Chondrocyte (in vitro differentiated cells): ENCODE measurements at regions not wholly inside any gene's neighbourhood (a gene's known extent, or its start where the extent isn't known, plus 50 kb on each side); places are given as distances from the start of the nearest gene placed in this dataset.

Experiments used
- DNase-seq: peaks from one replicate; pipeline ENCODE4 v3.0.0; 2021; ENCODE audit warnings: mixed read lengths, low spot score
- H3K27ac Mint-ChIP-seq: one replicate; pipeline ENCODE4 v1.8.0; 2021; ENCODE audit warnings: mild to moderate bottlenecking, moderate library complexity, mixed read lengths; ENCODE audit not compliant: unreplicated experiment
- H3K27me3 Mint-ChIP-seq: 2 replicates; pipeline ENCODE4 v1.8.0; 2021; ENCODE audit warnings: low read depth, mixed read lengths
- H3K36me3 Mint-ChIP-seq: 2 replicates; pipeline ENCODE4 v1.8.0; 2021; ENCODE audit warnings: low read depth, mixed read lengths
- H3K4me1 Mint-ChIP-seq: 2 replicates; pipeline ENCODE4 v1.8.0; 2021; ENCODE audit warnings: low read depth, mild to moderate bottlenecking, mixed read lengths
- H3K4me3 Mint-ChIP-seq: one replicate; pipeline ENCODE4 v1.8.0; 2021; ENCODE audit warnings: mild to moderate bottlenecking, moderate library complexity, mixed read lengths; ENCODE audit not compliant: unreplicated experiment
- H3K9me3 Mint-ChIP-seq: 2 replicates; pipeline ENCODE4 v1.8.0; 2021; ENCODE audit warnings: low read depth, mixed read lengths
- CTCF ChIP-seq: fragments of 200-600 bp; sonication (generic); IDR thresholded peaks from 2 replicates; pipeline ENCODE4 v1.5.0; 2021; ENCODE audit warnings: antibody characterized with exemption, mild to moderate bottlenecking, moderate library complexity

GRCh38 chr20:18986895-18987580 lies 173.5 kb downstream of the SCP2D1 start:
- TF ChIP-seq CTCF = no peak
- Mint-ChIP-seq H3K27ac (no peak overlapping the region), H3K9me3 (no peaks in the 10 kb centered on the region), H3K36me3 (no peaks in the 10 kb centered on the region), H3K4me1 (no peaks in the 10 kb centered on the region), H3K27me3 (no peaks in the 10 kb centered on the region), H3K4me3 (no peak overlapping the region)
- DNase-seq = no peak

- no peaks in the 10 kb centered on the region for H3K36me3 Mint-ChIP-seq
- DNase-seq = no peak
Measured at GRCh38 chr20:18987781-18988360, 174.3 kb downstream of the SCP2D1 start.

GRCh38 chr20:18988701-18989100 lies 175.1 kb downstream of the SCP2D1 start:
- no peaks in the 10 kb centered on the region for H3K36me3 Mint-ChIP-seq
- no peaks in the 10 kb centered on the region for H3K27me3 Mint-ChIP-seq
- H3K9me3 Mint-ChIP-seq = peaks cover 10% of the 10 kb centered on the region
- no peak overlapping the region for H3K27ac Mint-ChIP-seq
- H3K4me1 Mint-ChIP-seq = no peaks in the 10 kb centered on the region
- H3K4me3 Mint-ChIP-seq = no peak overlapping the region
- no peak for DNase-seq
- no peak for TF ChIP-seq CTCF

More at GRCh38 chr20:18987781-18988360, 174.3 kb downstream of the SCP2D1 start:
- H3K4me1 Mint-ChIP-seq = no peaks in the 10 kb centered on the region
- H3K27me3 Mint-ChIP-seq = no peaks in the 10 kb centered on the region
- H3K4me3 Mint-ChIP-seq = no peak overlapping the region
- no peak for TF ChIP-seq CTCF
- no peak overlapping the region for H3K27ac Mint-ChIP-seq
- H3K9me3 Mint-ChIP-seq = peaks cover 3% of the 10 kb centered on the region

GRCh38 chr20:18989736-18990474 lies 176.3 kb downstream of the SCP2D1 start:
- Mint-ChIP-seq H3K27me3 (no peaks in the 10 kb centered on the region), H3K27ac (no peak overlapping the region), H3K4me1 (no peaks in the 10 kb centered on the region), H3K36me3 (no peaks in the 10 kb centered on the region), H3K9me3 (peaks cover 12% of the 10 kb centered on the region), H3K4me3 (no peak overlapping the region)
- TF ChIP-seq CTCF = no peak
- no peak for DNase-seq

GRCh38 chr20:18991012-18991411 lies 177.4 kb downstream of the SCP2D1 start:
- Mint-ChIP-seq H3K27me3 (no peaks in the 10 kb centered on the region), H3K36me3 (no peaks in the 10 kb centered on the region), H3K4me1 (no peaks in the 10 kb centered on the region), H3K9me3 (peaks cover 17% of the 10 kb centered on the region), H3K27ac (no peak overlapping the region), H3K4me3 (no peak overlapping the region)
- no peak for TF ChIP-seq CTCF
- DNase-seq = no peak
